Suprapubic skin (tissue), 4 donors: ENCODE measurements at regions not wholly inside any gene's neighbourhood (a gene's known extent, or its start where the extent isn't known, plus 50 kb on each side); places are given as distances from the start of the nearest gene placed in this dataset.

Experiments used
- DNase-seq, 2 donors: peaks; one replicate each; pipeline ENCODE4 v3.0.0-alpha.2; 2019; ENCODE audit warnings: low spot score in 2 of 2
- H3K27ac ChIP-seq: fragments of 200-600 bp; sonication (generic); one replicate; pipeline ENCODE4 v1.5.1; 2019
- H3K27me3 ChIP-seq: fragments of 200-600 bp; sonication (generic); one replicate; pipeline ENCODE4 v1.5.1; 2019
- H3K36me3 ChIP-seq: fragments of 200-600 bp; sonication (generic); one replicate; pipeline ENCODE4 v1.5.1; 2019
- H3K4me1 ChIP-seq: fragments of 200-600 bp; sonication (generic); one replicate; pipeline ENCODE4 v1.5.1; 2019
- H3K4me3 ChIP-seq: fragments of 200-600 bp; sonication (generic); one replicate; pipeline ENCODE4 v1.5.1; 2019; ENCODE audit warnings: mild to moderate bottlenecking
- H3K9me3 ChIP-seq: fragments of 200-600 bp; sonication (generic); one replicate; pipeline ENCODE4 v1.5.1; 2019
- CTCF ChIP-seq, 2 donors: fragments of 200-600 bp in 1 of 2; fragments of 450-650 bp in 1 of 2; sonication (generic) in 1 of 2; IDR thresholded peaks; one replicate each; pipeline ENCODE4 v1.5.1; 2016 to 2019; ENCODE audit warnings: antibody characterized with exemption in 2 of 2, mild to moderate bottlenecking in 1 of 2, moderate library complexity in 1 of 2
- EP300 ChIP-seq: sonication (generic); formaldehyde crosslinking; IDR thresholded peaks from one replicate; pipeline ENCODE4 v1.6.1; 2017; ENCODE audit warnings: antibody characterized with exemption
- POLR2A ChIP-seq, 2 donors: fragments of 450-650 bp; IDR thresholded peaks; one replicate each; pipeline ENCODE4 v1.6.1; 2017; ENCODE audit warnings: antibody characterized with exemption in 2 of 2, mild to moderate bottlenecking in 2 of 2, moderate library complexity in 2 of 2
- POLR2AphosphoS5 ChIP-seq, 3 donors: sonication (generic); formaldehyde crosslinking; IDR thresholded peaks; one replicate each; pipeline ENCODE4 v1.6.1; 2017; ENCODE audit warnings: antibody characterized with exemption in 3 of 3
- WGBS: methylation state at CpG from one replicate; pipeline ENCODE4 v1.1.5; 2018; 5-methylcytosine and 5-hydroxymethylcytosine counted together

GRCh38 chr5:98328015-98328414 lies 445.4 kb upstream of the RGMB start:
- Histone ChIP-seq H3K36me3 (no peaks in the 10 kb centered on the region), H3K27ac (no peak overlapping the region), H3K4me3 (no peak overlapping the region), H3K27me3 (no peaks in the 10 kb centered on the region), H3K9me3 (no peaks in the 10 kb centered on the region), H3K4me1 (no peaks in the 10 kb centered on the region)
- no peak for DNase-seq
- TF ChIP-seq EP300 (no peak), CTCF (IDR thresholded peaks at IDR 0.05) (no peak), POLR2AphosphoS5 (IDR thresholded peaks at IDR 0.05) (no peak), POLR2A (IDR thresholded peaks at IDR 0.05) (no peak)

GRCh38 chr5:98330871-98331270 lies 442.6 kb upstream of the RGMB start:
- no peaks in the 10 kb centered on the region for H3K36me3 ChIP-seq
- no peaks in the 10 kb centered on the region for H3K9me3 ChIP-seq
- DNase-seq: no peak
- 48% methylated on average over 1 of the region's 1 CpG for WGBS
- TF ChIP-seq POLR2AphosphoS5 (IDR thresholded peaks at IDR 0.05) (no peak), POLR2A (IDR thresholded peaks at IDR 0.05) (no peak), EP300 (no peak), CTCF (IDR thresholded peaks at IDR 0.05) (no peak)
- H3K4me3 ChIP-seq: no peak overlapping the region
- H3K27me3 ChIP-seq: no peaks in the 10 kb centered on the region
- H3K27ac ChIP-seq: no peak overlapping the region
- no peaks in the 10 kb centered on the region for H3K4me1 ChIP-seq

GRCh38 chr5:98333921-98334320 lies 439.5 kb upstream of the RGMB start:
- H3K36me3 ChIP-seq: no peaks in the 10 kb centered on the region
- H3K27me3 ChIP-seq: no peaks in the 10 kb centered on the region
- no peak overlapping the region for H3K27ac ChIP-seq
- H3K4me3 ChIP-seq: no peak overlapping the region
- TF ChIP-seq CTCF (IDR thresholded peaks at IDR 0.05) (no peak), POLR2A (IDR thresholded peaks at IDR 0.05) (no peak), EP300 (no peak)
- no peaks in the 10 kb centered on the region for H3K9me3 ChIP-seq
- DNase-seq: no peak
- no peaks in the 10 kb centered on the region for H3K4me1 ChIP-seq

GRCh38 chr5:98334946-98335345 lies 438.5 kb upstream of the RGMB start:
- TF ChIP-seq CTCF (IDR thresholded peaks at IDR 0.05): no peak
- no peak for TF ChIP-seq EP300
- no peak for TF ChIP-seq POLR2AphosphoS5 (IDR thresholded peaks at IDR 0.05)
- TF ChIP-seq POLR2A (IDR thresholded peaks at IDR 0.05): no peak
- no peaks in the 10 kb centered on the region for H3K36me3 ChIP-seq
- H3K27me3 ChIP-seq: no peaks in the 10 kb centered on the region
- no peaks in the 10 kb centered on the region for H3K4me1 ChIP-seq
- 82% methylated on average over 6 of the region's 6 CpGs for whole genome bisulfite sequencing
- no peak overlapping the region for H3K27ac ChIP-seq
- no peak overlapping the region for H3K4me3 ChIP-seq
- H3K9me3 ChIP-seq: no peaks in the 10 kb centered on the region
- no peak for DNase-seq

GRCh38 chr5:98339141-98339848 lies 434.2 kb upstream of the RGMB start:
- Histone ChIP-seq H3K27me3 (no peaks in the 10 kb centered on the region), H3K36me3 (no peaks in the 10 kb centered on the region), H3K9me3 (no peaks in the 10 kb centered on the region), H3K27ac (no peak overlapping the region), H3K4me1 (no peaks in the 10 kb centered on the region), H3K4me3 (no peak overlapping the region)
- no peak for TF ChIP-seq CTCF (IDR thresholded peaks at IDR 0.05)
- no peak for TF ChIP-seq EP300
- no peak for TF ChIP-seq POLR2AphosphoS5 (IDR thresholded peaks at IDR 0.05)
- TF ChIP-seq POLR2A (IDR thresholded peaks at IDR 0.05): no peak
- no peak for DNase-seq
- 93% methylated on average over 13 of the region's 21 CpGs for WGBS
